Mesendoderm (in vitro differentiated cells): ENCODE measurements at regions not wholly inside any gene's neighbourhood (a gene's known extent, or its start where the extent isn't known, plus 50 kb on each side); places are given as distances from the start of the nearest gene placed in this dataset.

Experiments
- DNase-seq: peaks from one replicate; pipeline ENCODE4 v3.0.0; 2013
- H2AK5ac ChIP-seq: 2 replicates; pipeline ENCODE4 v1.6.1; 2013; ENCODE audit warnings: low read length, inconsistent platforms
- H2BK120ac ChIP-seq: 2 replicates; pipeline ENCODE4 v1.6.1; 2013; ENCODE audit warnings: low read depth, mild to moderate bottlenecking, low read length, moderate library complexity, mixed read lengths
- H2BK15ac ChIP-seq: replicated peaks from 2 replicates; pipeline ENCODE4 v1.6.1; 2013; ENCODE audit warnings: low read depth, mild to moderate bottlenecking, moderate library complexity
- H2BK5ac ChIP-seq: 2 replicates; pipeline ENCODE4 v1.6.1; 2013; ENCODE audit warnings: low read length, inconsistent platforms
- H3K18ac ChIP-seq: 2 replicates; pipeline ENCODE4 v1.6.1; 2013; ENCODE audit warnings: mild to moderate bottlenecking, low read length, mixed read lengths
- H3K23ac ChIP-seq: one replicate; pipeline ENCODE4 v1.6.1; 2013; ENCODE audit warnings: low read length
- H3K27ac ChIP-seq: 2 replicates; pipeline ENCODE4 v1.5.1; 2013; ENCODE audit warnings: low read depth, mild to moderate bottlenecking, inconsistent platforms, low read length, moderate library complexity
- H3K27me3 ChIP-seq: 2 replicates; pipeline ENCODE4 v1.6.1; 2013; ENCODE audit warnings: low read length, control low read depth, mild to moderate bottlenecking, inconsistent platforms; ENCODE audit not compliant: insufficient read depth, poor library complexity
- H3K36me3 ChIP-seq: 2 replicates; pipeline ENCODE4 v1.6.1; 2013; ENCODE audit warnings: low read length, inconsistent platforms; ENCODE audit not compliant: control insufficient read depth, insufficient read depth
- H3K4ac ChIP-seq: one replicate; pipeline ENCODE4 v1.6.1; 2013; ENCODE audit warnings: low read depth, mild to moderate bottlenecking, low read length, moderate library complexity
- H3K4me1 ChIP-seq: 2 replicates; pipeline ENCODE4 v1.6.1; 2013; ENCODE audit warnings: low read depth, low read length, inconsistent platforms; ENCODE audit not compliant: control insufficient read depth
- H3K4me2 ChIP-seq: 2 replicates; pipeline ENCODE4 v1.6.1; 2013; ENCODE audit warnings: low read length
- H3K4me3 ChIP-seq: 2 replicates; pipeline ENCODE4 v1.5.1; 2013; ENCODE audit warnings: mild to moderate bottlenecking, low read length
- H3K56ac ChIP-seq: one replicate; pipeline ENCODE4 v1.6.1; 2013; ENCODE audit warnings: low read length
- H3K79me1 ChIP-seq: 2 replicates; pipeline ENCODE4 v1.6.1; 2013; ENCODE audit warnings: low read length, inconsistent platforms
- H3K79me2 ChIP-seq: 2 replicates; pipeline ENCODE4 v1.6.1; 2013; ENCODE audit warnings: mild to moderate bottlenecking, low read length; ENCODE audit not compliant: control insufficient read depth, insufficient read depth
- H3K9ac ChIP-seq: 2 replicates; pipeline ENCODE4 v1.6.1; 2013; ENCODE audit warnings: low read length, inconsistent platforms
- H4K5ac ChIP-seq: one replicate; pipeline ENCODE4 v1.6.1; 2013; ENCODE audit warnings: low read length
- H4K8ac ChIP-seq: one replicate; pipeline ENCODE4 v1.6.1; 2013; ENCODE audit warnings: low read depth, mild to moderate bottlenecking, control low read depth, low read length, moderate library complexity
- WGBS: extraction: QIAGEN DNeasy Blood & Tissue Kit; methylation state at CpG from one replicate; pipeline ENCODE4 v1.1.7; 2013; ENCODE audit warnings: low lambda C conversion rate, missing lambda C conversion rate; ENCODE audit not compliant: insufficient coverage; ENCODE audit errors: extremely low coverage; 5-methylcytosine and 5-hydroxymethylcytosine counted together

GRCh38 chr3:137324114-137324513 lies 366.3 kb downstream of the IL20RB start:
- H3K79me1 ChIP-seq, result no peaks in the 10 kb centered on the region
- H3K23ac ChIP-seq, result no peak overlapping the region
- no peaks in the 10 kb centered on the region for H3K4me1 ChIP-seq
- H3K4ac ChIP-seq, result no peak overlapping the region
- no CpG with 5 or more reads among the region's 2 CpGs for WGBS
- no peak for DNase-seq
- no peak overlapping the region for H2AK5ac ChIP-seq
- H3K27ac ChIP-seq, result no peak overlapping the region
- H3K4me2 ChIP-seq, result no peak overlapping the region
- no peak overlapping the region for H4K5ac ChIP-seq
- no peak overlapping the region for H3K18ac ChIP-seq
- no peaks in the 10 kb centered on the region for H3K27me3 ChIP-seq
- no peak overlapping the region for H3K56ac ChIP-seq
- H2BK5ac ChIP-seq, result no peak overlapping the region
- no peak overlapping the region for H4K8ac ChIP-seq
- H3K79me2 ChIP-seq, result no peaks in the 10 kb centered on the region
- H3K9ac ChIP-seq, result no peak overlapping the region
- no peaks in the 10 kb centered on the region for H3K36me3 ChIP-seq
- H2BK120ac ChIP-seq, result no peak overlapping the region
- no peak overlapping the region for H3K4me3 ChIP-seq
- H2BK15ac ChIP-seq, result no peak overlapping the region

- Histone ChIP-seq H3K4me3 (no peak overlapping the region), H4K5ac (no peak overlapping the region), H2BK120ac (no peak overlapping the region), H3K4me1 (no peaks in the 10 kb centered on the region), H2BK5ac (no peak overlapping the region), H2BK15ac (no peak overlapping the region), H3K56ac (no peak overlapping the region), H3K79me1 (no peaks in the 10 kb centered on the region), H3K4ac (no peak overlapping the region), H3K4me2 (no peak overlapping the region), H3K36me3 (no peaks in the 10 kb centered on the region), H4K8ac (no peak overlapping the region), H3K18ac (no peak overlapping the region), H3K79me2 (no peaks in the 10 kb centered on the region), H3K27ac (no peak overlapping the region), H3K27me3 (no peaks in the 10 kb centered on the region), H3K23ac (no peak overlapping the region), H3K9ac (no peak overlapping the region), H2AK5ac (no peak overlapping the region)
- no peak for DNase-seq
- no CpG with 5 or more reads among the region's 3 CpGs for whole genome bisulfite sequencing
Observed at GRCh38 chr3:137325170-137325569, 367.4 kb downstream of the IL20RB start.

- WGBS, result no CpG with 5 or more reads among the region's 3 CpGs
Observed at GRCh38 chr3:137325934-137326333, 368.2 kb downstream of the IL20RB start.

GRCh38 chr3:137329594-137329993 lies 371.8 kb downstream of the IL20RB start:
- Histone ChIP-seq H3K9ac (no peak overlapping the region), H4K8ac (no peak overlapping the region), H3K27me3 (no peaks in the 10 kb centered on the region), H2BK15ac (no peak overlapping the region), H3K4me3 (no peak overlapping the region), H3K4me1 (no peaks in the 10 kb centered on the region), H3K79me2 (no peaks in the 10 kb centered on the region), H3K18ac (no peak overlapping the region), H4K5ac (no peak overlapping the region), H3K56ac (no peak overlapping the region), H3K4me2 (no peak overlapping the region), H3K27ac (no peak overlapping the region), H3K4ac (no peak overlapping the region), H3K79me1 (no peaks in the 10 kb centered on the region), H3K36me3 (no peaks in the 10 kb centered on the region), H2AK5ac (no peak overlapping the region), H2BK5ac (no peak overlapping the region), H3K23ac (no peak overlapping the region), H2BK120ac (no peak overlapping the region)
- no CpG with 5 or more reads among the region's 5 CpGs for WGBS
- DNase-seq, result no peak

More at GRCh38 chr3:137325934-137326333, 368.2 kb downstream of the IL20RB start:
- no peak overlapping the region for H2AK5ac ChIP-seq
- no peaks in the 10 kb centered on the region for H3K4me1 ChIP-seq
- no peak overlapping the region for H3K27ac ChIP-seq
- H3K9ac ChIP-seq, result no peak overlapping the region
- H3K4ac ChIP-seq, result no peak overlapping the region
- H3K79me1 ChIP-seq, result no peaks in the 10 kb centered on the region
- H3K4me2 ChIP-seq, result no peak overlapping the region
- H2BK15ac ChIP-seq, result no peak overlapping the region
- H3K18ac ChIP-seq, result no peak overlapping the region
- no peak for DNase-seq
- H4K5ac ChIP-seq, result no peak overlapping the region
- no peak overlapping the region for H3K23ac ChIP-seq
- H3K56ac ChIP-seq, result no peak overlapping the region
- no peak overlapping the region for H4K8ac ChIP-seq
- no peaks in the 10 kb centered on the region for H3K27me3 ChIP-seq
- H2BK5ac ChIP-seq, result no peak overlapping the region
- H3K79me2 ChIP-seq, result no peaks in the 10 kb centered on the region
- H2BK120ac ChIP-seq, result no peak overlapping the region
- no peak overlapping the region for H3K4me3 ChIP-seq
- H3K36me3 ChIP-seq, result no peaks in the 10 kb centered on the region

GRCh38 chr3:137330246-137330645 lies 372.5 kb downstream of the IL20RB start:
- Histone ChIP-seq H3K79me2 (no peaks in the 10 kb centered on the region), H3K4me1 (no peaks in the 10 kb centered on the region), H3K36me3 (no peaks in the 10 kb centered on the region), H3K18ac (no peak overlapping the region), H3K23ac (no peak overlapping the region), H3K27ac (no peak overlapping the region), H3K56ac (no peak overlapping the region), H2BK5ac (no peak overlapping the region), H3K4me3 (no peak overlapping the region), H4K5ac (no peak overlapping the region), H2BK120ac (no peak overlapping the region), H3K4ac (no peak overlapping the region), H4K8ac (no peak overlapping the region), H3K27me3 (no peaks in the 10 kb centered on the region), H2AK5ac (no peak overlapping the region), H3K79me1 (no peaks in the 10 kb centered on the region), H2BK15ac (no peak overlapping the region), H3K9ac (no peak overlapping the region), H3K4me2 (no peak overlapping the region)
- no peak for DNase-seq
- no CpG with 5 or more reads among the region's 3 CpGs for WGBS

- Histone ChIP-seq H4K8ac (no peak overlapping the region), H3K18ac (no peak overlapping the region), H3K79me1 (no peaks in the 10 kb centered on the region), H3K4me3 (no peak overlapping the region), H3K4me2 (no peak overlapping the region), H2BK5ac (no peak overlapping the region), H4K5ac (no peak overlapping the region), H3K23ac (no peak overlapping the region), H3K79me2 (no peaks in the 10 kb centered on the region), H3K9ac (no peak overlapping the region), H3K4me1 (no peaks in the 10 kb centered on the region), H3K36me3 (no peaks in the 10 kb centered on the region), H3K27ac (no peak overlapping the region), H3K4ac (no peak overlapping the region), H3K27me3 (no peaks in the 10 kb centered on the region), H2BK120ac (no peak overlapping the region), H3K56ac (no peak overlapping the region), H2AK5ac (no peak overlapping the region), H2BK15ac (no peak overlapping the region)
- DNase-seq, result no peak
- WGBS, result no CpG with 5 or more reads among the region's 2 CpGs
Observed at GRCh38 chr3:137332297-137332696, 374.5 kb downstream of the IL20RB start.
